ENCODE measurements at regions not wholly inside any gene's neighbourhood (a gene's known extent, or its start where the extent isn't known, plus 50 kb on each side); places are given as distances from the start of the nearest gene placed in this dataset.

DNA sequence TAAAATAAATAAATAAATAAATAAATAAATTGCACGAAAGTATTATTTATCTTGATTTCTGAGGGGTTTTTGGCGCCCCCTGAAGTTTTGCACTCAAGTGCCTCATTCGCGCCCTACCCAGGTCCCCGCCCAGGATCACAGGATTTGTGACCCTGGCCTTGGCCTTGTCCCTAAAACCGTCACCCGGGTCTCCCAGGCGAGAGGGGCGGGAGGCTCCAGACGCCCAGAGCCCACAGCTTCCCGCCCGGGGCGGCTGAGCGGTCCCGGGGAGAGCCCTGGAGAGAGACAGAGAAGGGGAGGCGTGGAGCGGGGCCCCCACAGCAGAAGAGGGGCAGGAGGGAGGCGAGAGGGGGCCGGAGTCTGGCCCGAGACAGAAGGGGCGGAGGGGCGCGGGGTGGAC is 91.8 kb upstream of the CASZ1 start:
- no peak for TF ChIP-seq CTCF (IDR thresholded peaks at IDR 0.05; ENCODE audit: insufficient read depth, low read depth, low read length, missing control alignments)
- no peak overlapping the region for H3K4me3 ChIP-seq (ENCODE audit: low read length)
- no peak for DNase-seq (ENCODE audit: low read depth)

DNA sequence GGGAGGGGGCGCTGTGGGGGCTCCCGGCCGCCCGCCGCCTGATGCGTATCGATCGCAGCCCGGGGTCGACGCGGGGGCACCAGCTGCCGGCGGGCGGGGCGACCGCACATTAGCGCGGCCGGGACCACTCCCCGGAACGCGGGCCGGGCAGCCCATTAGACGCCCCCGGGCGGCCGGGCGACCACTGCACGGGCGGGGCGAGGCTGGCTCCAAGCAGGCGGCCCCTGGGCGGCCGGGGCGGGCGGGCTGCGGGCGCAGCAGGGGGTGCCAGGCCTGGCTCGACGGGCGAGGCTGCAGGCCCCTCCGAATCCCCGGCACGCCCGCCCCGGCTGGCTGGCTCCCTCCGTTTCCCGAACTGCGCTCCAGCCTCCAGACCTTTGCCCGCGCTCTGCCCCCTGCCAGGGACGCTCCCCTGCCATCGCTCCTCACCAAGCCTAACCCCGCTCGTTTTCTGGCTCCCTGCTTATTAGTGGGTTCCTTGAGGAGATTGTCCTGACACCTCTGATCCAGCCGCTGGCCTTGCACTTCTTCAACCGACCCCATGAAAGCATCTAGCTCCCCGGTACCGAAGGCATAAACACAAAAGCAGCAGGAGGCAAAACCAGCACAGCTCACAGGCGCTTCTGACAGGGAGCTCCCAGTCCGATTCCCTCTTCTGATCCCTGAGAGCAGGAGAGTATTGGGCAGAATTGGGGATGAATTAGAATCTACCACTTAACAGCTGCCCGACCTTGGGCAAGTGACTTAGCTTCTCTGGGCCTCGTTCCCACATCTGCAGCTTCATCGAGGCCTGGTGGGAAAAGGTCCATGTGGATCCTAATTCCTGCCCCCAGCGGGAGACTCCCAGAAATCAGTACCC is 92.6 kb upstream of the CASZ1 start:
- H3K4me3 ChIP-seq (ENCODE audit: low read length), result no peak overlapping the region
- DNase-seq (ENCODE audit: low read depth), result no peak
- no peak for TF ChIP-seq CTCF (IDR thresholded peaks at IDR 0.05; ENCODE audit: insufficient read depth, low read depth, low read length, missing control alignments)

- H3K4me3 ChIP-seq (ENCODE audit: low read length), result no peak overlapping the region
- DNase-seq (ENCODE audit: low read depth), result no peak
- no peak for TF ChIP-seq CTCF (IDR thresholded peaks at IDR 0.05; ENCODE audit: insufficient read depth, low read depth, low read length, missing control alignments)
Observed at GRCh38 chr1:10889650-10890353, 93.4 kb upstream of the CASZ1 start.

- TF ChIP-seq CTCF (IDR thresholded peaks at IDR 0.05; ENCODE audit: insufficient read depth, low read depth, low read length, missing control alignments), result no peak
Observed at GRCh38 chr1:10890491-10891071, 94.1 kb upstream of the CASZ1 start.

DNA sequence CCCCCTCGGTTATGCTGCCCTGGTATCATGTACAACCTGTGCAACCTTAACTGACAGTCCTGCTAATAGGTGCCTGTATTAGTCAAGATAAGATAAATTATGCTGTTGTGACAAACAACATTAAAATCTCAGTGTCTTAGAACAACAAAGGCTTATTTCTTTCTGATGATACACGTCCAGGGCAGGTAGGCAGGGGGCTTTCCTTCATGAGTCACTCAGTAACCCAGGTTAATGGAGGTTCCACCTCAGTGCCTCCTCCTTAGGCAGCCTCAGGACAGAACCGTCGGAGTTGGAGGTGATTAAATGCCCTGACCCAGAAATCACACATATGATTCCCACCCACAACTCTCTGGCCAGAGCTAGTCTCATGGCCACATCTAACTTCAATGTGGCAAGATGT is 94.6 kb upstream of the CASZ1 start:
- peak; percentile 62 for DNase-seq (ENCODE audit: low read depth)
- TF ChIP-seq CTCF (IDR thresholded peaks at IDR 0.05; ENCODE audit: insufficient read depth, low read depth, low read length, missing control alignments), result no peak

More at GRCh38 chr1:10890491-10891071, 94.1 kb upstream of the CASZ1 start:
- DNase-seq (ENCODE audit: low read depth), result peak; percentile 93
- H3K4me3 ChIP-seq (ENCODE audit: low read length), result no peak overlapping the region

DNA sequence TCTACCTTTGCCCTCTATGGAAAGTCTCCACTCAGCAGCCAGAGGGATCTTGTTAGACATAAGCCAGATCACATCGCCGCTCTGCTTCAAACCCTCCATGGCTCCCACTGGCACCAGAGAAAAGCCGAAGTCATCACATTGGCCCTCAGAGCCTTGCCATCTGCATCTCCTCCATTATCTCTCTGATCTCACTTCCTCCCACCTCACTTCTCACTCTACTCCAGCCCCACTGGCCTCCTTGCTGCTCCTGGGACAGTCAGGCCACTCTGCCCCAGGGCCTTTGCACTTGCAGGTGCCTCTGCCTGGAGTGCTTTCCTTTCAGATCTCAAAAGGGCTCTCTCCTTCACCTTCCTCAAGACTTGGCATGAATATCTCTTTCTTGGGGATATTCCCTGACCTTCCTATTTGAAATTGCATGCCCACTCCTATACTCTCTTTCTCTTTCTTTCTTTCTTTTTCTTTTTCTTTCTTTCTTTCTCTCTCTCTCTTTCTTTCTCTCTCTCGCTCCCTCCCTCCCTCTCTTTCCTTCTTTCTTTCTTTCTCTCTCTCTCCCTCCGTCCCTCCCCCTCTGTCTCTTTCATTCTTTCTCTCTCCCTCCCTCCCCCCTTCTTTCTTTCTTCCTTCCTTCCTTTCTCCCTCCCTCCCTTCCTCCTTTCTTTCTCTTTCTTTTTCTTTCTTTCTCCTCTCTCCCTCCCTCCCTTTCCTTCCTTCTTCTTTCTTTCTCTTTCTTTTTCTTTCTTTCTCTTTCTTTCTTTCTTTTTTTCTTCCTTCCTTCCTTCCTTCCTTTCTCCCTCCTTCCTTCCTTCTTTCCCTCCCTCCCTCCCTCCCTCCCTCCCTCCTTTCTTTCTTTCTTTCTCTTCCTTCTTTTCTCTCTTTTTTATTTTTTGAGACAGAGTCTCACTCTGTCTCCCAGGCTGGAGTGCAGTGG is 96.0 kb upstream of the CASZ1 start:
- no peak for TF ChIP-seq CTCF (IDR thresholded peaks at IDR 0.05; ENCODE audit: insufficient read depth, low read depth, low read length, missing control alignments)

More for the DNA sequence above, 94.6 kb upstream of the CASZ1 start:
- no peak overlapping the region for H3K4me3 ChIP-seq (ENCODE audit: low read length)

More for the DNA sequence above, 96.0 kb upstream of the CASZ1 start:
- no peak overlapping the region for H3K4me3 ChIP-seq (ENCODE audit: low read length)
- DNase-seq (ENCODE audit: low read depth), result no peak

All from epithelial cell of esophagus (primary cell).